Activated T-helper 1 cell treated with anti-CD3 and anti-CD28 coated beads, Interleukin-12 subunit alpha, Interleukin-12 subunit beta, Interleukin-2, Interleukin-4 antibody, amounts not matched to agents 30 ng/mL and 10 ng/mL and 1 ng/mL, durations not matched to agents 14 hours and 24 hours and 36 hours (primary cell): ENCODE measurements at regions not wholly inside any gene's neighbourhood (a gene's known extent, or its start where the extent isn't known, plus 50 kb on each side); places are given as distances from the start of the nearest gene placed in this dataset.
"Not testable (repeated sequence)": the region's sequence is repeated elsewhere in the genome, so short reads cannot be mapped to it uniquely, and the experiment has no call there.

Source experiments
- DNase-seq: peaks from one replicate; pipeline ENCODE4 v3.0.0; 2021; ENCODE audit warnings: low spot score
- H3K27ac Mint-ChIP-seq: one replicate; pipeline ENCODE4 v1.8.0; 2021; ENCODE audit warnings: mild to moderate bottlenecking, mixed read lengths
- H3K27me3 Mint-ChIP-seq: one replicate; pipeline ENCODE4 v1.8.0; 2022; ENCODE audit warnings: mild to moderate bottlenecking, moderate library complexity, mixed read lengths; ENCODE audit not compliant: insufficient read depth
- H3K36me3 Mint-ChIP-seq: one replicate; pipeline ENCODE4 v1.8.0; 2021; ENCODE audit warnings: low read depth, mixed read lengths
- H3K4me1 Mint-ChIP-seq: one replicate; pipeline ENCODE4 v1.8.0; 2021; ENCODE audit warnings: low read depth, mixed read lengths
- H3K4me3 Mint-ChIP-seq: one replicate; pipeline ENCODE4 v1.8.0; 2021; ENCODE audit warnings: mild to moderate bottlenecking, moderate library complexity, mixed read lengths
- H3K9me3 Mint-ChIP-seq: one replicate; pipeline ENCODE4 v1.8.0; 2021; ENCODE audit warnings: mixed read lengths
- intact Hi-C: fragments of 100-400 bp; cut with micrococcal nuclease; formaldehyde crosslinking; loops from one replicate; pipeline ENCODE4 v1.15.1; 2024

- DNase-seq: no peak
- Mint-ChIP-seq H3K27ac (no peak overlapping the region), H3K4me1 (peaks cover 6% of the 10 kb centered on the region), H3K9me3 (no peaks in the 10 kb centered on the region), H3K27me3 (peaks cover 8% of the 10 kb centered on the region), H3K4me3 (no peak overlapping the region), H3K36me3 (no peaks in the 10 kb centered on the region)
- intact Hi-C loops: no loop called here
Measured at GRCh38 chr15:39260391-39260790, 320.5 kb upstream of the THBS1 start.

DNA sequence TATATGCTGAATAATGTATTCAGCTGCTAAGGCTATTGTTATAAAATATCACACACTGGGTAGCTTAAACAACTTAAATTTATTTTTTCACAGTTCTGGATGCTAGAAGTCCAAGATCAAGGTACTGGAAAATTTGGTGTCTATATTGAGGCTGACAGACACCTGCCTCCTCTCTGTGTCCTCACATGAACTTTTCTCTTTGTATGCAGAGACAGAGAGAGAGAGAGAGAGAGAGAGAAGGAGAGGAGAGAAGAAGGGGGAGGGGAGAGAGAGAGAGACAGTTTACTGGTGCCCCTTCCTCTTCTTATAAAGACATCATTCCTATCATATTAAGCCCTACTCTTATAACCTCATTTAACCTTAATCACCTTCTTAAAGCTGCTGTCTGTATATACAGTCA is 320.1 kb upstream of the THBS1 start:
- H3K9me3 Mint-ChIP-seq: no peaks in the 10 kb centered on the region

DNA sequence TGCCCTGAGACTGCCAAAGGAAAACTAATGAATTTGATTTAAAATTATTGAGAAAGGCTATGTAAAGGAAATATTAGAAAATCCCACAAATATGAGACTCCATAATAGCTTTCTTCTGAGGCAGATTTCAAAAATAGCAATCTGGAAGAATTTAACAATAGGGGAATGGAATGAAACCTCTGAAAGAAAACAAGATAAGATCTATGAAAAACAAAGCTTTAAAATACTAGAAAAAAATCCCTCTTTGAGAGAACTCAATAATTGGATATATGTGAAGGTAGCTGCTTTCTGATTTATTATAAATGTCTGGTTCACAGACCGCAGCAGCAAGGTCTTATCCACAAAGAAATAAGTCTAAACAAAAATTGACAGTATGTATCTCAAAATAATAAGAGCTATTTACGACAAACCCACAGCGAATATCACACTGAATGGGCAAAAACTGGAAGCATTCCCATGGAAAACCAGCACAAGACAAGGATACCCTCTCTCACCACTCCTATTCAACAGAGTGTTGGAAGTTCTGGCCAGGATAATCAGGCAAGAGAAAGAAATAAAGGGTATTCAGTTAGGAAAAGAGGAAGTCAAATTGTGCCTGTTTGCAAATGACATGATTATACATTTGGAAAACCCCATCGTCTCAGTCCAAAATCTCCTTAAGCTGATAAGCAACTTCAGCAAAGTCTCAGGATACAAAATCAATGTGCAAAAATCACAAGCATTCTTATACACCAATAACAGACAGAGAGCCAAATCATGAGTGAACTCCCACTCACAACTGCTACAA is 319.3 kb upstream of the THBS1 start:
- H3K27ac Mint-ChIP-seq, H3K27me3 Mint-ChIP-seq, H3K4me1 Mint-ChIP-seq, DNase-seq, H3K9me3 Mint-ChIP-seq, H3K36me3 Mint-ChIP-seq, H3K4me3 Mint-ChIP-seq, intact Hi-C loops: not testable (repeated sequence)

More for the DNA sequence above, 320.1 kb upstream of the THBS1 start:
- intact Hi-C loops: no loop called here
- H3K27me3 Mint-ChIP-seq: peaks cover 8% of the 10 kb centered on the region
- no peaks in the 10 kb centered on the region for H3K36me3 Mint-ChIP-seq
- no peak overlapping the region for H3K27ac Mint-ChIP-seq
- peaks cover 6% of the 10 kb centered on the region for H3K4me1 Mint-ChIP-seq
- H3K4me3 Mint-ChIP-seq: no peak overlapping the region
- no peak for DNase-seq

- H3K27ac Mint-ChIP-seq, H3K4me3 Mint-ChIP-seq, H3K9me3 Mint-ChIP-seq, H3K4me1 Mint-ChIP-seq, H3K27me3 Mint-ChIP-seq, DNase-seq, H3K36me3 Mint-ChIP-seq, intact Hi-C loops: not testable (repeated sequence)
Measured at GRCh38 chr15:39262995-39263772, 317.7 kb upstream of the THBS1 start.

DNA sequence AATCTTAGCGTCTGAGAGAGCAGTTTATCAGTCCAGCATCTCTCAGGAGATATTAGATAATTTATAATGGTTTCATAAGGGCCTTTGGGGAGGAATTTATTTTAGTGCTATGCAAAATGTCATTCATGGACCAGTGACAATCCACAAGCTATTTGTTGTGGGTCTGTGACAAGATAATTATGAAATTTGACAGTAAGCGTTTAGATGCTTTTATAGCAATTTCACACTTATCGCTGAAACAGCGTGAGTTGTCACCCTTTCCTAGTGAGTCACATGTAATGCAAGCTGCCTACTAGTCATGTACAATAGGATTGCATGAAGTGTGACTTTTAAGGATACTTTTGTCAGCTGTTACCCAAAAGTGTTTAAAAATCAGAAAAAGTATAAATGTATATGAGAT is 315.6 kb upstream of the THBS1 start:
- Mint-ChIP-seq H3K9me3 (no peaks in the 10 kb centered on the region), H3K36me3 (no peaks in the 10 kb centered on the region), H3K4me1 (peaks cover 6% of the 10 kb centered on the region), H3K27ac (no peak overlapping the region), H3K27me3 (peaks cover 5% of the 10 kb centered on the region), H3K4me3 (no peak overlapping the region)
- intact Hi-C loops: no loop called here
- no peak for DNase-seq

GRCh38 chr15:39266890-39267289 is 314.0 kb upstream of the THBS1 start:
- peaks cover 2% of the 10 kb centered on the region for H3K27me3 Mint-ChIP-seq

GRCh38 chr15:39267685-39268084 is 313.2 kb upstream of the THBS1 start:
- Mint-ChIP-seq H3K4me3 (no peak overlapping the region), H3K9me3 (no peaks in the 10 kb centered on the region), H3K27ac (no peak overlapping the region), H3K27me3 (peaks cover 2% of the 10 kb centered on the region), H3K36me3 (no peaks in the 10 kb centered on the region), H3K4me1 (peaks cover 4% of the 10 kb centered on the region)
- intact Hi-C loops: no loop called here
- no peak for DNase-seq

More at GRCh38 chr15:39266890-39267289, 314.0 kb upstream of the THBS1 start:
- Mint-ChIP-seq H3K27ac (no peak overlapping the region), H3K4me1 (peaks cover 6% of the 10 kb centered on the region), H3K4me3 (no peak overlapping the region), H3K36me3 (no peaks in the 10 kb centered on the region), H3K9me3 (no peaks in the 10 kb centered on the region)
- DNase-seq: no peak
- intact Hi-C loops: no loop called here

- Mint-ChIP-seq H3K27ac (no peak overlapping the region), H3K36me3 (no peaks in the 10 kb centered on the region), H3K4me1 (no peaks in the 10 kb centered on the region), H3K27me3 (peaks cover 2% of the 10 kb centered on the region), H3K9me3 (no peaks in the 10 kb centered on the region), H3K4me3 (no peak overlapping the region)
- DNase-seq: no peak
- intact Hi-C loops: no loop called here
Measured at GRCh38 chr15:39269352-39269751, 311.5 kb upstream of the THBS1 start.

GRCh38 chr15:39269821-39270220 is 311.1 kb upstream of the THBS1 start:
- intact Hi-C loops: no loop called here
- H3K27me3 Mint-ChIP-seq: peaks cover 2% of the 10 kb centered on the region
- no peak overlapping the region for H3K4me3 Mint-ChIP-seq
- H3K9me3 Mint-ChIP-seq: no peaks in the 10 kb centered on the region
- H3K4me1 Mint-ChIP-seq: no peaks in the 10 kb centered on the region
- no peak overlapping the region for H3K27ac Mint-ChIP-seq
- no peaks in the 10 kb centered on the region for H3K36me3 Mint-ChIP-seq
- DNase-seq: no peak

DNA sequence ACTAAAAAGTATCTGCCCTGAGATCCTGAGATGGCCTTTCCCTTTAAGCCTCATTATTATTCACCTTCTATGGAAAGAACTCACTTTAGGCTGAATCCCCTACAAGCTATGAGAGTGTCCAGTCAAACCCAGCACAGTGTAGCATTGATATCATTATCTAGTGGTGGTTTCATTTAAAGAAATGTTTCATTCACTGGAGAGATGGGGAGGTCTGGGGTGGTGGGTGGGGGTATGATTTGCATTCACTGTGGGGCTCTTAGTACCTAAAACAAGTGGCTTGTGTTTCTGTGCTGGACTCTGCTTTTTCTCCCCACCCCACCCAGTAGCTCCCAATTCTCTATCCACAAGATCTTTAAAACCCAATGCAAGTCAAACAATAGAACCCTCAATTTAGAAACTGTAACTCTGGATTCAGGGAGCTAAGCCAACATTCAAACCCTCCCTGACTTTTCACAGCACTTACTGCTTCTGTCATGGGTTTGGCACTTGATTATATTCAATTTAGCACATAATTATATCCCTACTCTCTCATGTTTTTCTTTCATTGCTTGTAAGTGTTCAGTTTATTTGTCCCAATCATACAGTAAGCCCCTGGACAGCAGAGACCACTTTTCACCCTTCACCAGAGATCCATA is 310.5 kb upstream of the THBS1 start:
- no peak overlapping the region for H3K4me3 Mint-ChIP-seq
- no peaks in the 10 kb centered on the region for H3K4me1 Mint-ChIP-seq
- H3K27ac Mint-ChIP-seq: no peak overlapping the region
- intact Hi-C loops: no loop called here
- H3K27me3 Mint-ChIP-seq: peaks cover 3% of the 10 kb centered on the region
- DNase-seq: no peak
- no peaks in the 10 kb centered on the region for H3K36me3 Mint-ChIP-seq
- H3K9me3 Mint-ChIP-seq: no peaks in the 10 kb centered on the region

DNA sequence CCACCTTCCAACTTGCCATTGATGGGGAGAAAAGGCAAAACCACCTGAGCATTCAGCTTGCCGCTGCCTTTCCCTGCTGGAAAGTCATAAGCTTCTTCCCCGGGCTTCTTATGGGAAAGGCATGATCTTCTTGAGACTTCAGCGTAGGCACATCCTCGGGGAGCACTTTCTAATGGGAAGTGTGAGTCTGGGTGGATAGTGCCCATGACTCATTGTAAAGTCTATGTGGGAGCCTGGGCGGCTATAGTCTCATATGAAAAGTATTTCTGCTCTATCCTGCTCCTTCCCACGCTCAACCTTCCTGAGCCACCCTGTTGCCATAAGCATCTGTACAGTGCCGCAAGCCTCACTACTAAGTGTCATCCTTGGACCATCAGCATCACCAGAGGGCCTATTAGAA is 309.9 kb upstream of the THBS1 start:
- DNase-seq: no peak
- intact Hi-C loops: no loop called here
- H3K27ac Mint-ChIP-seq: no peak overlapping the region

GRCh38 chr15:39272901-39273300 is 308.0 kb upstream of the THBS1 start:
- Mint-ChIP-seq H3K4me3 (no peak overlapping the region), H3K4me1 (no peaks in the 10 kb centered on the region), H3K36me3 (no peaks in the 10 kb centered on the region), H3K27ac (no peak overlapping the region), H3K27me3 (peaks cover 3% of the 10 kb centered on the region), H3K9me3 (no peaks in the 10 kb centered on the region)
- intact Hi-C loops: no loop called here
- DNase-seq: no peak

More for the DNA sequence above, 309.9 kb upstream of the THBS1 start:
- Mint-ChIP-seq H3K27me3 (peaks cover 3% of the 10 kb centered on the region), H3K36me3 (no peaks in the 10 kb centered on the region), H3K4me1 (no peaks in the 10 kb centered on the region), H3K9me3 (no peaks in the 10 kb centered on the region), H3K4me3 (no peak overlapping the region)
